Mesothelial cell of epicardium (in vitro differentiated cells): ENCODE measurements at regions not wholly inside any gene's neighbourhood (a gene's known extent, or its start where the extent isn't known, plus 50 kb on each side); places are given as distances from the start of the nearest gene placed in this dataset.

ENCODE experiments used
- DNase-seq, 2 experiments: peaks; one replicate each; pipeline ENCODE4 v3.0.0; 2021; ENCODE audit warnings: low spot score in 2 of 2; ENCODE audit not compliant: unreplicated experiment in 2 of 2
- H3K27ac Mint-ChIP-seq: 2 replicates; pipeline ENCODE4 v1.8.0; 2021; ENCODE audit warnings: mixed read lengths
- H3K27me3 Mint-ChIP-seq: 2 replicates; pipeline ENCODE4 v1.8.0; 2021; ENCODE audit warnings: low read depth, mixed read lengths
- H3K36me3 Mint-ChIP-seq: 2 replicates; pipeline ENCODE4 v1.8.0; 2021; ENCODE audit warnings: mixed read lengths
- H3K4me1 Mint-ChIP-seq: 2 replicates; pipeline ENCODE4 v1.8.0; 2021; ENCODE audit warnings: mixed read lengths
- H3K4me3 Mint-ChIP-seq: 2 replicates; pipeline ENCODE4 v1.8.0; 2021; ENCODE audit warnings: mild to moderate bottlenecking, moderate library complexity, mixed read lengths
- H3K9me3 Mint-ChIP-seq: 2 replicates; pipeline ENCODE4 v1.8.0; 2021; ENCODE audit warnings: mixed read lengths
- TF ChIP-seq, protein P1 (sequence below): fragments of 200-600 bp; sonication (generic); IDR thresholded peaks from one replicate; pipeline ENCODE4 v1.5.0; 2021; ENCODE audit warnings: antibody characterized with exemption; ENCODE audit not compliant: unreplicated experiment

DNA sequence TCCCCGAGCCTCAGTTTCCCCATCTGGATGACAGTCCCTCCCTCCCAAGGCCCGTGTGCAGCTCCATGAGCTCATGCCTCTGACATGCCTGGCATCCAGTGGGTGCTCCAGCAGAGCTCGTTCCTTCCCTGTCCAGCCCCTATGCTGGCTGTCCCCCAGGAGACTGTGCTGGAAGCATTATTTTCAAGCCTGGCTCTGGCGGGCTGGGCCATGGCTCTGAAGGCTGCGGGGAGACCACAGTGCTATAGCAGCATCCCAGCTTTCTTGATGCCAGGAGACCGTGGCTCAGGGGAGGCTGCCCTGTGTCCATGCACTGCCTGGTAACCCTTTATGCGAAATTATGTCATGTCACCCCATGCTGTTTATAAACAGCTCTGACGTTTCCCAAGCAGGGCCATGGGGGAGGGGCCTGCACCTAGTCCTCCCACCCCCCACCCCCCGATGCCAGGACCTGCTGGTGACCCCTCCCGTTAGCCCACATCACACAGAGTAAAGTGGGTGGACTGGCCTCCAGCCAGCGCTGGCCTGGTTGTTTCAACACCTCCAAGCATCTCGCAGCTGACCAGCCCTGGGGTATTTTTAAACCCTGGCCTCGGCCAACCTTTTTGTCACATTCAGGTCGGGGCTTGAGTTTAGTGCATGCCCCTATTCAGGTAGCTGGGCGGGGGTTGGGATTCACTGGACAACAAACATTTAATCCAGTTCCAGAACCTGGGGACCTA, 105.9 kb upstream of the ZNF716 start:
- TF ChIP-seq, protein P1, sequence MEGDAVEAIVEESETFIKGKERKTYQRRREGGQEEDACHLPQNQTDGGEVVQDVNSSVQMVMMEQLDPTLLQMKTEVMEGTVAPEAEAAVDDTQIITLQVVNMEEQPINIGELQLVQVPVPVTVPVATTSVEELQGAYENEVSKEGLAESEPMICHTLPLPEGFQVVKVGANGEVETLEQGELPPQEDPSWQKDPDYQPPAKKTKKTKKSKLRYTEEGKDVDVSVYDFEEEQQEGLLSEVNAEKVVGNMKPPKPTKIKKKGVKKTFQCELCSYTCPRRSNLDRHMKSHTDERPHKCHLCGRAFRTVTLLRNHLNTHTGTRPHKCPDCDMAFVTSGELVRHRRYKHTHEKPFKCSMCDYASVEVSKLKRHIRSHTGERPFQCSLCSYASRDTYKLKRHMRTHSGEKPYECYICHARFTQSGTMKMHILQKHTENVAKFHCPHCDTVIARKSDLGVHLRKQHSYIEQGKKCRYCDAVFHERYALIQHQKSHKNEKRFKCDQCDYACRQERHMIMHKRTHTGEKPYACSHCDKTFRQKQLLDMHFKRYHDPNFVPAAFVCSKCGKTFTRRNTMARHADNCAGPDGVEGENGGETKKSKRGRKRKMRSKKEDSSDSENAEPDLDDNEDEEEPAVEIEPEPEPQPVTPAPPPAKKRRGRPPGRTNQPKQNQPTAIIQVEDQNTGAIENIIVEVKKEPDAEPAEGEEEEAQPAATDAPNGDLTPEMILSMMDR = no peak
- peaks cover 3% of the 10 kb centered on the region for H3K36me3 Mint-ChIP-seq
- no peaks in the 10 kb centered on the region for H3K27me3 Mint-ChIP-seq
- H3K4me1 Mint-ChIP-seq = no peaks in the 10 kb centered on the region
- H3K4me3 Mint-ChIP-seq = no peak overlapping the region
- no peak for DNase-seq
- H3K9me3 Mint-ChIP-seq = peaks cover 54% of the 10 kb centered on the region
- H3K27ac Mint-ChIP-seq = no peak overlapping the region

DNA sequence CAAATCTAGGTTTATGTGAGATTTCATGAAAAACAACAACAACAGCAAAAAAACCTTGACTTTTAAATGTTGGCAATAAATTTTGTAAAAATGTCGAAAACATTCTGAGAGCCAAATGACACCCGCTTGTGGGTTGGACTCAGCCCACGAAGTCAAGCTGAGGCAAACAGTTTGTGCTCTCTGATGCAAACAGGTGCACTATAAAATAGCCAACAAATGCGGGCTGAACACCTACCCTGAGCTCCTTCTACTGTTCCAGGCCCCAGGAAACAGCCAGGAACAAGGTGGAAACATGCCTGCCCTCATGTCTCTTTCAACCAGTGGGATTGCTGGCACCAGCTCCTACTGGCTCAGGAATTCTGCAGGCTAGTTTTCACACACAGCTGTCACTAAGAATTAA, 105.0 kb upstream of the ZNF716 start:
- no peak for DNase-seq
- peaks cover 6% of the 10 kb centered on the region for H3K36me3 Mint-ChIP-seq
- H3K9me3 Mint-ChIP-seq = peaks cover 58% of the 10 kb centered on the region
- H3K4me3 Mint-ChIP-seq = no peak overlapping the region
- no peaks in the 10 kb centered on the region for H3K27me3 Mint-ChIP-seq
- H3K4me1 Mint-ChIP-seq = no peaks in the 10 kb centered on the region
- TF ChIP-seq, protein P1 = no peak
- H3K27ac Mint-ChIP-seq = no peak overlapping the region

DNA sequence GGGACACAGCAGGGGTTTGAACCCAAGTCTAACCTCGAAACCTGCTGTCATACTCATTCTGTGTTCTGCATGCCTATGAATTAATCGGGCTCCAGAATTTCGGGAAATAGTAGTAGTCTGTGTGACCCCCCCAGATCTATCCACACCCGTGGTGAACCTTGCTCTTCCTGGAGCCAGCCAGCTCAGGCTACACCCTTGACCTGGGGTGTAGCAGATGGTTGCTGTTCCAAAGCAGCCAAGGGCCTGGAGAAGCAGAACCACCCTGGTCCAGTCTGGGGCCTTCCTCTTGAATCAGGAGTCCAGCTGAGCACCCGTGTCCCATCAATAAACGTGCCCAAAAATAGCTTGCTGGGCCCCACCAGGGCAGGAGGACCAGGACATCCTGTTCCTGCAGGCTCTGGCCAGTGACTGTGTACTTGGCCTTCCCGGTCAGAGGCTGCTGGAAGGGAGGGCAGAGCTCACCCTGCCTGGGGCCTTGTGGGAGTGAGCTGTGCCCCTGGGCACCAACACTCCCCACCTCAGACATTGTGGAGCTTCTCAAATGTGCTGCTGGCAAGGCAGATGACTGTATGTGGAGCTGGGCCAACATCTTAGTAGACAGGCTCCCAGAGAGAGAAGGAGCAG, 101.2 kb upstream of the ZNF716 start:
- H3K9me3 Mint-ChIP-seq = peaks cover 52% of the 10 kb centered on the region

DNA sequence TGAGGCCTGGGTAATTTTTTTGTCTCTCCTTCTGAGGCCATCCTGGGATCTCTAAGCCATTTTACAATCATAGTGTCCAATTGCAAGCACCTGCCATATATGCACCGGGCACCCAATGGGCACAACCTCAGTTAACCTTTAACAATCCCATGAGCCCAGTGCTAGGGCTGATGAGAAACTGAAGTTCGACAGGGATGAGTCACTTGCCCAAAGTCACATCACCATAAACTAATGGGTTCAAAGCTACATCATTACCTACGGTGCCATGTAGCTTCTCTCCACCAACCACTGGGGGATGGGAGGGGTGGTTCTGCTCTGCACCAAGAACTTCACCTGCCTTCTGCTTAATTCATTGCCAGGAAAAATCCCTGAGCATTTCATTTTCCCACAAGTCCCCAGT, 95.8 kb upstream of the ZNF716 start:
- Mint-ChIP-seq H3K27ac (no peak overlapping the region), H3K27me3 (no peaks in the 10 kb centered on the region), H3K9me3 (peaks cover 48% of the 10 kb centered on the region), H3K36me3 (peaks cover 5% of the 10 kb centered on the region), H3K4me3 (no peak overlapping the region), H3K4me1 (no peaks in the 10 kb centered on the region)
- DNase-seq = no peak
- TF ChIP-seq, protein P1 = no peak

More for the DNA sequence above, 101.2 kb upstream of the ZNF716 start:
- Mint-ChIP-seq H3K27ac (no peak overlapping the region), H3K4me1 (no peaks in the 10 kb centered on the region), H3K27me3 (no peaks in the 10 kb centered on the region), H3K4me3 (no peak overlapping the region), H3K36me3 (peaks cover 6% of the 10 kb centered on the region)
- no peak for DNase-seq
- TF ChIP-seq, protein P1 = no peak

DNA sequence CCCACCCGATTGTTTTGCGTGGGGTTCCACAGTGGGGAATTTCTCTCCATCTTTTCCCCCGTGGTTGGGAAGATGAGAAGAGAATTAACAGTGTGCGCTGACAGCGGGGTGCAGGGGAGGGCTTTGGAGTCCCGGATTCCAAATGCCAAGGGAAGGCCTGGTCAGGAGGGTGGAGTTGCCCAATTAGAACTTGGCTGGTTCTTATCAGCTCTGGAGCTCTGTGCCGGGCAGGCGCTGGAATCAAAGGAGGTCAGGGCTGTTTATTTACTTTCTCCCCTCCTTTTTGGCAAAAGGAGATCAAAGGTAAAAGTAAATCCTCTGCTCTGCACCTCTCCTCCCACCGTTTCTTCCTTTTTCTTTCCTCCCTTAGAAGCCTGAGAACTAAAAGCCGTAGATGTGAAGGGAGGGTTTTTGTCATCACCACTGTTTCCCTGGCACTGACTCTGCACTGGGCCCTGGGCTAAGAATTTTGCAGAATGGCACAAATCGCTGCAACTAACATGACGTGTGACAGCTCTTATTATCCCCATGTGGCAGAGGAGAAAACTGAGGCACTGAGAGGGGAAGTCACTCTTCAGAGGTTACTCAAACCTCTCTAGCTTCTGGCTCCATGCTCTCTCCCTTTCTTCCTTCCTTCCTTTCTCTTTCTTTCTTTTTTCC, 95.2 kb upstream of the ZNF716 start:
- H3K36me3 Mint-ChIP-seq = peaks cover 4% of the 10 kb centered on the region
- no peaks in the 10 kb centered on the region for H3K4me1 Mint-ChIP-seq
- no peak for DNase-seq
- H3K27me3 Mint-ChIP-seq = no peaks in the 10 kb centered on the region
- H3K27ac Mint-ChIP-seq = no peak overlapping the region
- no peak overlapping the region for H3K4me3 Mint-ChIP-seq
- TF ChIP-seq, protein P1 = no peak
- peaks cover 49% of the 10 kb centered on the region for H3K9me3 Mint-ChIP-seq
